HCT116 (cell line): ENCODE measurements at regions not wholly inside any gene's neighbourhood (a gene's known extent, or its start where the extent isn't known, plus 50 kb on each side); places are given as distances from the start of the nearest gene placed in this dataset.

Experiments
- ATAC-seq: fragments of 200-7000 bp; cut with Tn5 transposase; 2 replicates; pipeline ENCODE4 v1.9.1; 2020; ENCODE audit warnings: mild to moderate bottlenecking, moderate library complexity
- BruUV-seq: library from RNA; stranded (reverse); fragments of 400-500 nt; replicated peaks from 2 replicates; lab custom pipeline; 2021; lab: Mats Ljungman, UMichigan
- CTCF ChIA-PET: fragments of 300-600 bp; sonication (Branson Sonifier 250); formaldehyde crosslinking; loops from one replicate; lab custom pipeline; 2021; ENCODE audit warnings: antibody characterized with exemption; lab: Charles Lee
- POLR2A ChIA-PET: fragments of 300-600, 350-600 bp; sonication (Branson Sonifier 250); formaldehyde crosslinking; loops from one replicate; lab custom pipeline; 2021; ENCODE audit warnings: antibody characterized with exemption; lab: Charles Lee
- RAD21 ChIA-PET, 2 experiments: fragments of 300-600 bp; sonication (Branson Sonifier 250); formaldehyde crosslinking; loops; one replicate each; lab custom pipeline; 2023; ENCODE audit warnings: low total read pairs in 2 of 2; ENCODE audit not compliant: uncharacterized antibody in 2 of 2, unreplicated experiment in 2 of 2, low non-redundant PET in 1 of 2; lab: Charles Lee
- DNase-seq: peaks from one replicate; pipeline ENCODE4 v3.0.0-alpha.2; 2010; ENCODE audit warnings: low read depth, low spot score
- H2AFZ ChIP-seq: fragments of 200-600 bp; shearing (Covaris generic), sonication (generic); 2 replicates; pipeline ENCODE4 v1.6.1; 2017; ENCODE audit warnings: low read depth, mixed run types, mixed read lengths, antibody characterized with exemption, low read length; ENCODE audit not compliant: poor library complexity, severe bottlenecking
- H3K27ac ChIP-seq: 2 replicates; pipeline ENCODE4 v1.5.1; 2012; ENCODE audit warnings: low read depth, low read length
- H3K27me3 ChIP-seq: fragments of 200-600 bp; sonication (generic); 2 replicates; pipeline ENCODE4 v1.6.1; 2016; ENCODE audit warnings: mixed run types, low read length, mixed read lengths; ENCODE audit not compliant: insufficient read depth
- H3K36me3 ChIP-seq, 2 experiments: fragments of 200-500 bp in 1 of 2; fragments of 200-600 bp in 1 of 2; sonication (Bioruptor generic) in 1 of 2; sonication (generic) in 1 of 2; 2 replicates each; pipeline versions ENCODE4 v1.5.1 to v1.6.1; 2014 to 2016; ENCODE audit warnings: low read length in 2 of 2, inconsistent platforms in 1 of 2, mixed read lengths in 1 of 2, mixed run types in 1 of 2; ENCODE audit not compliant: insufficient read depth in 2 of 2, control insufficient read depth in 1 of 2
- H3K4me1 ChIP-seq, 2 experiments: fragments of 200-600 bp in 1 of 2; sonication (generic) in 1 of 2; 2 replicates each; pipeline versions ENCODE4 v1.5.1 to v1.6.1; 2012 to 2017; ENCODE audit warnings: low read length in 2 of 2, inconsistent platforms in 1 of 2, mild to moderate bottlenecking in 1 of 2, mixed read lengths in 1 of 2, mixed run types in 1 of 2, moderate library complexity in 1 of 2; ENCODE audit not compliant: insufficient read depth in 2 of 2, control insufficient read depth in 1 of 2
- H3K4me2 ChIP-seq: fragments of 200-600 bp; sonication (generic); 2 replicates; pipeline ENCODE4 v1.6.1; 2017; ENCODE audit warnings: mixed run types, low read length, mixed read lengths
- H3K4me3 ChIP-seq, 2 experiments: fragments of 200-600 bp in 1 of 2; sonication (generic) in 1 of 2; replicated peaks in 1 of 2; 2 replicates each; pipeline ENCODE4 v1.5.1; 2011 to 2016; ENCODE audit warnings: low read length in 2 of 2, control low read depth in 1 of 2, low read depth in 1 of 2, mild to moderate bottlenecking in 1 of 2, mixed read lengths in 1 of 2, mixed run types in 1 of 2
- H3K79me2 ChIP-seq: fragments of 200-600 bp; sonication (generic); 2 replicates; pipeline ENCODE4 v1.6.1; 2017; ENCODE audit warnings: mild to moderate bottlenecking, mixed run types, low read length, moderate library complexity, mixed read lengths; ENCODE audit not compliant: insufficient read depth
- H3K9ac ChIP-seq: fragments of 200-600 bp; sonication (generic); 2 replicates; pipeline ENCODE4 v1.6.1; 2016; ENCODE audit warnings: low read length, mixed read lengths
- H3K9me2 ChIP-seq: fragments of 200-600 bp; sonication (generic), shearing (Covaris generic); 2 replicates; pipeline ENCODE4 v1.6.1; 2017; ENCODE audit warnings: mixed run types, mild to moderate bottlenecking, moderate library complexity; ENCODE audit not compliant: insufficient read depth
- H3K9me3 ChIP-seq, 2 experiments: fragments of 200-500 bp in 1 of 2; fragments of 200-600 bp in 1 of 2; sonication (Bioruptor generic) in 1 of 2; sonication (generic) in 1 of 2; 2 replicates each; pipeline ENCODE4 v1.6.1; 2014 to 2017; ENCODE audit warnings: low read length in 2 of 2, mixed read lengths in 2 of 2, inconsistent platforms in 1 of 2, low read depth in 1 of 2, mild to moderate bottlenecking in 1 of 2, mixed run types in 1 of 2, moderate library complexity in 1 of 2; ENCODE audit not compliant: control insufficient read depth in 1 of 2, insufficient read depth in 1 of 2
- H4K20me1 ChIP-seq: fragments of 200-600 bp; sonication (generic), shearing (Covaris generic); 2 replicates; pipeline ENCODE4 v1.6.1; 2017; ENCODE audit warnings: mixed run types, mild to moderate bottlenecking, moderate library complexity; ENCODE audit not compliant: insufficient read depth
- CEBPB ChIP-seq: IDR thresholded peaks from 2 replicates; pipeline ENCODE4 v1.6.1; 2012; ENCODE audit warnings: low read depth
- CTCF ChIP-seq, 3 experiments: fragments of 200-600 bp in 1 of 3; sonication (generic) in 1 of 3; IDR thresholded peaks in 2 of 3; conservative IDR thresholded peaks in 1 of 3; 2 replicates each; pipeline ENCODE4 v1.5.1; 2012 to 2017; ENCODE audit warnings: low read depth in 2 of 3, low read length in 2 of 3, antibody characterized with exemption in 1 of 3, borderline replicate concordance in 1 of 3, control low read depth in 1 of 3, mild to moderate bottlenecking in 1 of 3, mixed read lengths in 1 of 3, mixed run types in 1 of 3, moderate library complexity in 1 of 3; ENCODE audit not compliant: insufficient read depth in 1 of 3
- EZH2phosphoT487 ChIP-seq: fragments of 200-600 bp; IDR thresholded peaks from 2 replicates; pipeline ENCODE4 v1.6.1; 2018; ENCODE audit warnings: antibody characterized with exemption, borderline replicate concordance
- REST ChIP-seq: IDR thresholded peaks from 2 replicates; pipeline ENCODE4 v1.6.1; 2012; ENCODE audit warnings: low read depth
- SIN3A ChIP-seq: IDR thresholded peaks from 2 replicates; pipeline ENCODE4 v1.6.1; 2012; ENCODE audit warnings: low read depth
- ZNF274 ChIP-seq: fragments of 200-500 bp; sonication (Bioruptor generic); IDR thresholded peaks from 2 replicates; pipeline ENCODE4 v1.6.1; 2014; ENCODE audit warnings: mild to moderate bottlenecking, low read depth, low read length, inconsistent platforms
- intact Hi-C: fragments of 100-400 bp; cut with micrococcal nuclease; formaldehyde crosslinking; loops from 2 replicates; pipeline ENCODE4 v1.10.0; 2022

- ATAC-seq (no peak), DNase-seq (no peak)
- intact Hi-C loops, result no loop called here
- Histone ChIP-seq H3K9ac (no peak overlapping the region), H3K4me3 (no peak overlapping the region), H4K20me1 (no peaks in the 10 kb centered on the region), H3K27me3 (peaks cover 47% of the 10 kb centered on the region; the same call in 1 of the 2 replicates), H3K36me3 (no peaks in the 10 kb centered on the region), H2AFZ (no peak overlapping the region), H3K9me2 (no peaks in the 10 kb centered on the region), H3K9me3 (no peaks in the 10 kb centered on the region), H3K4me1 (no peaks in the 10 kb centered on the region), H3K27ac (no peak overlapping the region), H3K4me2 (no peak overlapping the region), H3K79me2 (no peaks in the 10 kb centered on the region)
- CTCF ChIA-PET, result no interaction called here
- RAD21 ChIA-PET, result no interaction called here
- POLR2A ChIA-PET, result no interaction called here
- BruUV-seq, result no TSS peak
- TF ChIP-seq SIN3A (no peak), EZH2phosphoT487 (no peak), ZNF274 (no peak), CTCF (IDR thresholded peaks at IDR 0.05 in 2 of 3, conservative IDR thresholded peaks at IDR 0.05 in 1 of 3; ENCODE audit: borderline replicate concordance in 1 of 3, insufficient read depth in 1 of 3, low read depth in 2 of 3, low read length in 2 of 3) (no peak), CEBPB (no peak), REST (no peak)
These were observed 221.5 kb downstream of the TEX29 start for GRCh38 chr13:111541752-111542529.
